NCI-H1092 (cell line): ENCODE measurements at regions not wholly inside any gene's neighbourhood (a gene's known extent, or its start where the extent isn't known, plus 50 kb on each side); places are given as distances from the start of the nearest gene placed in this dataset.
"Not testable (repeated sequence)": the region's sequence is repeated elsewhere in the genome, so short reads cannot be mapped to it uniquely, and the experiment has no call there.

Experiments used
- DNase-seq: peaks from one replicate; lab custom pipeline; 2025; lab: John Stamatoyannopoulos, UW

GRCh38 chr12:118537481-118537917, 161.1 kb downstream of the SUDS3 start:
- peak; percentile 60 for DNase-seq

GRCh38 chr12:118541071-118541470, 164.7 kb downstream of the SUDS3 start:
- DNase-seq: no peak

GRCh38 chr12:118541934-118542333, 165.6 kb downstream of the SUDS3 start:
- no peak for DNase-seq

GRCh38 chr12:118543651-118544050, 167.3 kb downstream of the SUDS3 start:
- DNase-seq: no peak

GRCh38 chr12:118544569-118544968, 168.2 kb downstream of the SUDS3 start:
- no peak for DNase-seq

GRCh38 chr12:118547606-118548005, 171.3 kb downstream of the SUDS3 start:
- DNase-seq: not testable (repeated sequence)

- DNase-seq: no peak
Measured at GRCh38 chr12:118548887-118549509, 172.6 kb downstream of the SUDS3 start.

- no peak for DNase-seq
Measured at GRCh38 chr12:118549510-118549980, 173.2 kb downstream of the SUDS3 start.

- no peak for DNase-seq
Measured at GRCh38 chr12:118553856-118554504, 177.6 kb downstream of the SUDS3 start.

- no peak for DNase-seq
Measured at GRCh38 chr12:118558941-118559340, 182.6 kb downstream of the SUDS3 start.

GRCh38 chr12:118560733-118561132, 184.4 kb downstream of the SUDS3 start:
- DNase-seq: no peak

- no peak for DNase-seq
Measured at GRCh38 chr12:118571730-118572129, 195.4 kb downstream of the SUDS3 start.

GRCh38 chr12:118574288-118574687, 197.9 kb downstream of the SUDS3 start:
- no peak for DNase-seq

- no peak for DNase-seq
Measured at GRCh38 chr12:118575730-118576129, 199.4 kb downstream of the SUDS3 start.

GRCh38 chr12:118581371-118581770, 205.0 kb downstream of the SUDS3 start:
- no peak for DNase-seq

GRCh38 chr12:118582863-118583262, 206.5 kb downstream of the SUDS3 start:
- no peak for DNase-seq

- DNase-seq: no peak
Measured at GRCh38 chr12:118586433-118586832, 210.1 kb downstream of the SUDS3 start.

GRCh38 chr12:118589162-118589561, 212.8 kb downstream of the SUDS3 start:
- no peak for DNase-seq

- DNase-seq: no peak
Measured at GRCh38 chr12:118590406-118591150, 214.2 kb downstream of the SUDS3 start.

- no peak for DNase-seq
Measured at GRCh38 chr12:118603610-118604361, 227.4 kb downstream of the SUDS3 start.

- DNase-seq: no peak
Measured at GRCh38 chr12:118606690-118607089, 230.3 kb downstream of the SUDS3 start.

- no peak for DNase-seq
Measured at GRCh38 chr12:118607831-118608230, 231.5 kb downstream of the SUDS3 start.
